ENCODE measurements at regions not wholly inside any gene's neighbourhood (a gene's known extent, or its start where the extent isn't known, plus 50 kb on each side); places are given as distances from the start of the nearest gene placed in this dataset.

DNA sequence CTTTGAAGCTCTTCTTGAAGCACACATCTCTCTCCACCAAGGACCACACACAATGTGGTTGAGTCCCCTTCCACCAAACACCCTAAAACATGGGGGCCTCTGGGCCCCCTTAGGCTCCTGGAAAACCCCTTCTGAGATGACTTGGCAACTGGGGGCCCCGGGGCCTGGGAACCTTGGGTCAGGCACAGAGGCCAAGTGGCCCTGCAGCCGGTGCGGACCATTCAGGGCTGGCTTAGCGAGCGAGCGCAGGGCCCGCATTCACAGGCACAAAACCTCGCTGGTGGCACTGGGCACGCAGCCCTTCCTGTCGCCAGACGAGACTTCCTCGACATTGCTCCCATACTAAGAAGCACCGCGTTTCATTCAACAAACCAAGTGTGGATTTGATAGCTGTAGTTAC is 111.2 kb upstream of the ID2 start:
- Histone ChIP-seq H3K4me3 (ENCODE audit: low read depth, low read length) (no peak overlapping the region), H3K4me1 (ENCODE audit: insufficient read depth) (no peaks in the 10 kb centered on the region), H3K36me3 (ENCODE audit: insufficient read depth) (no peaks in the 10 kb centered on the region), H3K27ac (ENCODE audit: low read depth) (no peak overlapping the region)
- WGBS, result 97% methylated on average over 14 of the region's 14 CpGs
- DNase-seq (ENCODE audit: extremely low spot score), result no peak

DNA sequence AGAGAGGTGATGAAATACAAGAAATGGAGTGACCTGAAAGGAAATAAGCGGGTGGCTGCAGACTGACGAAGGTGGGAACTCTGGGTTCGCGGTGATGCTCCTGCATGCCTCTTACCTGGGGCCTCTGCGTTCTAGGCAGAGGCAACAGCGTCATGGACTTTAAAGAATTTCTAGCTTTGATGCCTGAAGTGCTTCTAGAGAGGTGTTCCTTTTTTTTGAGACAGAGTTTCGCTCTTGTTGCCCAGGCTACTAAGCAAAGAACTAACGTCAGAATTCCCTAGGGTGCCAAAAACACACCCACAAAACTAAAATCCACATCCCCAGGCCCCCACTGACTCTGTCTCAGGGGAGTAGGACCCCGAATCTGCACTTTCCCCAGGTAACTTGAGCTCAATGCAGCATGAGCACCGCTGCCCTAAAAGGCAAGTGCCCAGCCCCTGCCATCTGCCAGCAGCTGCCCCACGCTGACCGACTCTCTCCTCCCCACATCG is 110.5 kb upstream of the ID2 start:
- no peak overlapping the region for H3K4me3 ChIP-seq (ENCODE audit: low read depth, low read length)
- no peak overlapping the region for H3K27ac ChIP-seq (ENCODE audit: low read depth)
- H3K36me3 ChIP-seq (ENCODE audit: insufficient read depth), result no peaks in the 10 kb centered on the region
- 89% methylated on average over 13 of the region's 13 CpGs for WGBS
- no peak for DNase-seq (ENCODE audit: extremely low spot score)
- H3K4me1 ChIP-seq (ENCODE audit: insufficient read depth), result no peaks in the 10 kb centered on the region

DNA sequence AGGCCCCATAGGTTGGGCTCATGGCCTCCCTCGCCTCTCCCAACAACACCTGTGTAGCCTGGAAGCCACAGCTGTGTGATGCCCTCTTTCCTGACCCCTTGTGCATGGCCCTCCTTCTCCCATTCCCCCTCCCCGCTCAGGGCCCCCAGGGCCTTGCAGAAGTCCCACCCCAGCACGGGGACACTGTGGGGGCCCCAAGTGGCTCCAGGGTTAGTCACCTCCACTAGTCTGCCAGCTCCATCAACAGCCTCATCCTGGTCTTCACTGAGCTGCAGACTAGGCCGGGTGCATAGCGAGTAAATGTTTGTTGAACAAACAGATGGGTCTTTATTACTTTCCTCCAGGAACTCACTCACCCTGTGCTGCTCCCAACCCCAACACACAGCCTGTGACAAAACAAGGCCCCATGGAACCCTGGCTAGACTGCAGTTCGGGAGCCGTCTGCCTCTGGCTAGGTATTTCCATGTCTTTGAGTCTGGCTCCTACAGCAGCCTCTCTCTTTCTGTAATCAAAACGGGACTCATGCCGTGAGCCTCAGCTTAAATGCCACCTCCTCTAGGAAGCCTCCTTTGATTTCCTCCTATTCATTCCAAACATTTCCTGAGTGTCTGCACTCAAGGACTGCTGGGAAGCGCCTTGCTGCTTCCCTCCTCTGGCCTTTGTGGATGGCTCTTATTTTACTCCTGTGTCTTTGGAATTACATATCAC is 109.9 kb upstream of the ID2 start:
- Histone ChIP-seq H3K4me1 (ENCODE audit: insufficient read depth) (no peaks in the 10 kb centered on the region), H3K27ac (ENCODE audit: low read depth) (no peak overlapping the region), H3K4me3 (ENCODE audit: low read depth, low read length) (no peak overlapping the region), H3K36me3 (ENCODE audit: insufficient read depth) (no peaks in the 10 kb centered on the region)
- no peak for DNase-seq (ENCODE audit: extremely low spot score)
- WGBS, result 85% methylated on average over 10 of the region's 10 CpGs

- Histone ChIP-seq H3K4me3 (ENCODE audit: low read depth, low read length) (no peak overlapping the region), H3K27ac (ENCODE audit: low read depth) (no peak overlapping the region), H3K36me3 (ENCODE audit: insufficient read depth) (no peaks in the 10 kb centered on the region), H3K4me1 (ENCODE audit: insufficient read depth) (no peaks in the 10 kb centered on the region)
- no peak for DNase-seq (ENCODE audit: extremely low spot score)
- WGBS, result 97% methylated on average over 12 of the region's 12 CpGs
These were observed 109.1 kb upstream of the ID2 start for GRCh38 chr2:8572712-8573233.

GRCh38 chr2:8573234-8573941 is 108.5 kb upstream of the ID2 start:
- DNase-seq (ENCODE audit: extremely low spot score), result no peak
- 94% methylated on average over 22 of the region's 22 CpGs for WGBS
- Histone ChIP-seq H3K27ac (ENCODE audit: low read depth) (no peak overlapping the region), H3K4me1 (ENCODE audit: insufficient read depth) (no peaks in the 10 kb centered on the region), H3K4me3 (ENCODE audit: low read depth, low read length) (no peak overlapping the region), H3K36me3 (ENCODE audit: insufficient read depth) (no peaks in the 10 kb centered on the region)

DNA sequence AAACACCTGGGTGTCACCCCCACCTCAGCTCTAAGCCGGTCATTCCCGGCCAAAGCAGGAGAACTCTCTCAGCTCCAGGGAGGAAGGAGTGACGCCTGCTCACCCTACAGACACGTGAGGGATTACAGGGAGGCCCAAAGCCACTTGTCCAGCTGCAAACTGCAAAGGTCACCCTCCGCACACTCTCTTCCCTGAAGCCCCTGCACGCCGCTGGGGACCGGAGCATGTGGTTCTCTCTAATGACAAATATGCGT is 108.0 kb upstream of the ID2 start:
- no peaks in the 10 kb centered on the region for H3K4me1 ChIP-seq (ENCODE audit: insufficient read depth)
- 94% methylated on average over 9 of the region's 9 CpGs for WGBS
- no peaks in the 10 kb centered on the region for H3K36me3 ChIP-seq (ENCODE audit: insufficient read depth)
- no peak overlapping the region for H3K27ac ChIP-seq (ENCODE audit: low read depth)
- no peak for DNase-seq (ENCODE audit: extremely low spot score)
- no peak overlapping the region for H3K4me3 ChIP-seq (ENCODE audit: low read depth, low read length)

- 93% methylated on average over 24 of the region's 24 CpGs for WGBS
- no peak for DNase-seq (ENCODE audit: extremely low spot score)
- H3K4me3 ChIP-seq (ENCODE audit: low read depth, low read length), result no peak overlapping the region
These were observed 107.4 kb upstream of the ID2 start for GRCh38 chr2:8574196-8575037.

GRCh38 chr2:8575038-8575833 is 106.6 kb upstream of the ID2 start:
- Histone ChIP-seq H3K36me3 (ENCODE audit: insufficient read depth) (no peaks in the 10 kb centered on the region), H3K4me3 (ENCODE audit: low read depth, low read length) (no peak overlapping the region), H3K4me1 (ENCODE audit: insufficient read depth) (no peaks in the 10 kb centered on the region), H3K27ac (ENCODE audit: low read depth) (no peak overlapping the region)
- no peak for DNase-seq (ENCODE audit: extremely low spot score)
- 36% methylated on average over 24 of the region's 24 CpGs for WGBS

More at GRCh38 chr2:8574196-8575037, 107.4 kb upstream of the ID2 start:
- Histone ChIP-seq H3K36me3 (ENCODE audit: insufficient read depth) (no peaks in the 10 kb centered on the region), H3K27ac (ENCODE audit: low read depth) (no peak overlapping the region), H3K4me1 (ENCODE audit: insufficient read depth) (no peaks in the 10 kb centered on the region)

DNA sequence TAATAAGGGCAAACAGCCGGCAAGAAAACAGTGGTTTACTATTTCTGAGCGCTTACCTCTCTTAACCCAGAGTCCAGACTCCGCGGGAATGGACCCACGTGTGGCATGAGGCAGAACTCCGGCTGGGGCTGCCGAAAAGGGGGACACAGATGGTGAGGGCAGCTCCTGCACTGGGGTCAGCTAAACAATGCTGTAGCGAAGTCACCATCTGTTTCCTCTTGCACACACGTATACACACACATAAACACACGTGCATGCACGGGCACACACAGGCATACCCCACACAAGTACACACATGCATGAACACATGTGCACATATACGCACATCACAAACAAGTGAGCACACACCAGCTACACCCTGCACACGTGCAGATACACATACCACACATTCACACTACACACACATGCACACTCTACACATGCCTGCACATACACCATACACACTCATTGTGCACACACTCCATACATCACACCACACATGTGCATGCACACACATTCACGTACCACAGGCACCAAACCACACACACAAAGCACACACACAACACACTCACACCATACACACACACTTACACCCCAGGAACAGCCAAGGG is 105.9 kb upstream of the ID2 start:
- WGBS, result 80% methylated on average over 14 of the region's 14 CpGs
- H3K36me3 ChIP-seq (ENCODE audit: insufficient read depth), result no peaks in the 10 kb centered on the region
- H3K4me1 ChIP-seq (ENCODE audit: insufficient read depth), result no peaks in the 10 kb centered on the region
- no peak for DNase-seq (ENCODE audit: extremely low spot score)
- H3K4me3 ChIP-seq (ENCODE audit: low read depth, low read length), result no peak overlapping the region
- H3K27ac ChIP-seq (ENCODE audit: low read depth), result no peak overlapping the region

GRCh38 chr2:8576525-8577167 is 105.2 kb upstream of the ID2 start:
- no peak overlapping the region for H3K4me3 ChIP-seq (ENCODE audit: low read depth, low read length)
- no peaks in the 10 kb centered on the region for H3K36me3 ChIP-seq (ENCODE audit: insufficient read depth)
- no peaks in the 10 kb centered on the region for H3K4me1 ChIP-seq (ENCODE audit: insufficient read depth)
- DNase-seq (ENCODE audit: extremely low spot score), result no peak
- 76% methylated on average over 12 of the region's 12 CpGs for WGBS
- H3K27ac ChIP-seq (ENCODE audit: low read depth), result no peak overlapping the region

- no peak overlapping the region for H3K4me3 ChIP-seq (ENCODE audit: low read depth, low read length)
- no peaks in the 10 kb centered on the region for H3K36me3 ChIP-seq (ENCODE audit: insufficient read depth)
- 91% methylated on average over 8 of the region's 8 CpGs for WGBS
- no peaks in the 10 kb centered on the region for H3K4me1 ChIP-seq (ENCODE audit: insufficient read depth)
- H3K27ac ChIP-seq (ENCODE audit: low read depth), result no peak overlapping the region
- no peak for DNase-seq (ENCODE audit: extremely low spot score)
These were observed 104.3 kb upstream of the ID2 start for GRCh38 chr2:8577573-8577972.

GRCh38 chr2:8578335-8579244 is 103.3 kb upstream of the ID2 start:
- H3K36me3 ChIP-seq (ENCODE audit: insufficient read depth), result no peaks in the 10 kb centered on the region
- 94% methylated on average over 19 of the region's 19 CpGs for WGBS
- no peak overlapping the region for H3K4me3 ChIP-seq (ENCODE audit: low read depth, low read length)
- no peak for DNase-seq (ENCODE audit: extremely low spot score)
- no peaks in the 10 kb centered on the region for H3K4me1 ChIP-seq (ENCODE audit: insufficient read depth)
- H3K27ac ChIP-seq (ENCODE audit: low read depth), result no peak overlapping the region
